ENCODE measurements at regions not wholly inside any gene's neighbourhood (a gene's known extent, or its start where the extent isn't known, plus 50 kb on each side); places are given as distances from the start of the nearest gene placed in this dataset.

DNA sequence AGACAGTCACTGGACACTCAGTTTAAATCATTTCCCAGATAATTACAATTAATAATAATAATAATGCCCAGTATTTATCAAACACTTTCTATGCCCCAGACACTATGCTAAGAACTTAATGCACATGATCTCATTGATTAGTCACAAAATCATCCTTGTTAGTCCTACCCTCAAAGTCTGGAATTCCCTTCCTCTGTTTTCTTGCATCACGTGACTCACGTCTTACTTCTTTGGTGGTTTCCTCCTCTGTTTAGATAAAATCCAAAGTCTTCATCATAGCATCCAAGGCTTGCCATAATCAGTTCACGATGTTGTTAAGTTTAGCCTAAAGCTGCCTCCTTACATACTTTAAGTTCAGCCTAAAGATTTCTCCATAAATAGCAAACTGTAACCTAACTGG lies 471.9 kb downstream of the PMP22 start:
- TF ChIP-seq, protein P1, sequence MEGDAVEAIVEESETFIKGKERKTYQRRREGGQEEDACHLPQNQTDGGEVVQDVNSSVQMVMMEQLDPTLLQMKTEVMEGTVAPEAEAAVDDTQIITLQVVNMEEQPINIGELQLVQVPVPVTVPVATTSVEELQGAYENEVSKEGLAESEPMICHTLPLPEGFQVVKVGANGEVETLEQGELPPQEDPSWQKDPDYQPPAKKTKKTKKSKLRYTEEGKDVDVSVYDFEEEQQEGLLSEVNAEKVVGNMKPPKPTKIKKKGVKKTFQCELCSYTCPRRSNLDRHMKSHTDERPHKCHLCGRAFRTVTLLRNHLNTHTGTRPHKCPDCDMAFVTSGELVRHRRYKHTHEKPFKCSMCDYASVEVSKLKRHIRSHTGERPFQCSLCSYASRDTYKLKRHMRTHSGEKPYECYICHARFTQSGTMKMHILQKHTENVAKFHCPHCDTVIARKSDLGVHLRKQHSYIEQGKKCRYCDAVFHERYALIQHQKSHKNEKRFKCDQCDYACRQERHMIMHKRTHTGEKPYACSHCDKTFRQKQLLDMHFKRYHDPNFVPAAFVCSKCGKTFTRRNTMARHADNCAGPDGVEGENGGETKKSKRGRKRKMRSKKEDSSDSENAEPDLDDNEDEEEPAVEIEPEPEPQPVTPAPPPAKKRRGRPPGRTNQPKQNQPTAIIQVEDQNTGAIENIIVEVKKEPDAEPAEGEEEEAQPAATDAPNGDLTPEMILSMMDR (IDR thresholded peaks at IDR 0.05 in 2 of 3, conservative IDR thresholded peaks at IDR 0.05 in 1 of 3; ENCODE audit: insufficient read depth in 2 of 3, low read depth in 1 of 3, low read length in 3 of 3) = no peak
- TF ChIP-seq POLR2G (IDR thresholded peaks at IDR 0.05; ENCODE audit: low read depth, low read length) (no peak), TARDBP (IDR thresholded peaks at IDR 0.05) (no peak), TCF3 (CRISPR knock-in tag; IDR thresholded peaks at IDR 0.05) (no peak), ZNF174 (CRISPR knock-in tag; IDR thresholded peaks at IDR 0.05) (no peak)
